Ishikawa (cell line): ENCODE measurements at regions not wholly inside any gene's neighbourhood (a gene's known extent, or its start where the extent isn't known, plus 50 kb on each side); places are given as distances from the start of the nearest gene placed in this dataset.

ENCODE experiments used
- CEBPB ChIP-seq: IDR thresholded peaks from 2 replicates; pipeline ENCODE4 v1.6.1; 2012
- CREB1 ChIP-seq: IDR thresholded peaks from 2 replicates; pipeline ENCODE4 v1.6.1; 2012; ENCODE audit warnings: low read depth
- EGR1 ChIP-seq: IDR thresholded peaks from 2 replicates; pipeline ENCODE4 v1.6.1; 2012
- EP300 ChIP-seq: IDR thresholded peaks from 2 replicates; pipeline ENCODE4 v1.6.1; 2012; ENCODE audit warnings: borderline replicate concordance
- FOXM1 ChIP-seq: IDR thresholded peaks from 2 replicates; pipeline ENCODE4 v1.6.1; 2012; ENCODE audit warnings: low read depth, borderline replicate concordance
- NFIC ChIP-seq: IDR thresholded peaks from 2 replicates; pipeline ENCODE4 v1.6.1; 2012
- RAD21 ChIP-seq: IDR thresholded peaks from 2 replicates; pipeline ENCODE4 v1.6.1; 2012; ENCODE audit warnings: low read depth
- TAF1 ChIP-seq: IDR thresholded peaks from 2 replicates; pipeline ENCODE4 v1.6.1; 2012; ENCODE audit warnings: low read depth, mild to moderate bottlenecking
- TCF12 ChIP-seq: IDR thresholded peaks from 2 replicates; pipeline ENCODE4 v1.6.1; 2012; ENCODE audit warnings: low read depth
- TEAD4 ChIP-seq: IDR thresholded peaks from 2 replicates; pipeline ENCODE4 v1.6.1; 2012
- YY1 ChIP-seq: IDR thresholded peaks from 2 replicates; pipeline ENCODE4 v1.6.1; 2012; ENCODE audit warnings: low read depth
- ZBTB7A ChIP-seq: IDR thresholded peaks from 2 replicates; pipeline ENCODE4 v1.6.1; 2012; ENCODE audit warnings: low read depth
- TF ChIP-seq, protein P1 (sequence below): IDR thresholded peaks from 2 replicates; pipeline ENCODE4 v1.6.1; 2012; ENCODE audit warnings: low read depth, mild to moderate bottlenecking
- TF ChIP-seq, protein P2 (sequence below): IDR thresholded peaks from 2 replicates; pipeline ENCODE4 v1.6.1; 2012
- TF ChIP-seq, protein P3 (sequence below): IDR thresholded peaks from 2 replicates; pipeline ENCODE4 v1.6.1; 2012

DNA sequence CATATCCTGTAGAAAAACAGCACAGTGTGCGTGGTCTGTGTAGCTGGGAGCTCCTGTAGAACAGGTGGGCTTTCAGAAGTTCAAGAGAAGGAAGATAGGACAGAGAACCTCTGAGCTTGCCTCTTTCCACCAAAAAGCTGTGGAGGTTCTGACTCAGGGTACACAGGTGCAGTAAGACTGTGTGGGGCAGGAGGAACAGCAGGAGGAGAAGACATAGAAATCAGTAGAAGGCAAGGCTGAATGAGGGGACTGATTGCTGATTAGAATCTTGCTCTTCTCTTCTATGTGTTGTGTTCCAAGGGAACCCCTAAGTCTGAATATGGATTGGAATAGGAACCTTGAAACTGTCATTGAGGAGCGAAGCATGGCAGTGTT is 122.7 kb downstream of the AKAP11 start:
- TF ChIP-seq ZBTB7A = no peak
- TF ChIP-seq, protein P1, sequence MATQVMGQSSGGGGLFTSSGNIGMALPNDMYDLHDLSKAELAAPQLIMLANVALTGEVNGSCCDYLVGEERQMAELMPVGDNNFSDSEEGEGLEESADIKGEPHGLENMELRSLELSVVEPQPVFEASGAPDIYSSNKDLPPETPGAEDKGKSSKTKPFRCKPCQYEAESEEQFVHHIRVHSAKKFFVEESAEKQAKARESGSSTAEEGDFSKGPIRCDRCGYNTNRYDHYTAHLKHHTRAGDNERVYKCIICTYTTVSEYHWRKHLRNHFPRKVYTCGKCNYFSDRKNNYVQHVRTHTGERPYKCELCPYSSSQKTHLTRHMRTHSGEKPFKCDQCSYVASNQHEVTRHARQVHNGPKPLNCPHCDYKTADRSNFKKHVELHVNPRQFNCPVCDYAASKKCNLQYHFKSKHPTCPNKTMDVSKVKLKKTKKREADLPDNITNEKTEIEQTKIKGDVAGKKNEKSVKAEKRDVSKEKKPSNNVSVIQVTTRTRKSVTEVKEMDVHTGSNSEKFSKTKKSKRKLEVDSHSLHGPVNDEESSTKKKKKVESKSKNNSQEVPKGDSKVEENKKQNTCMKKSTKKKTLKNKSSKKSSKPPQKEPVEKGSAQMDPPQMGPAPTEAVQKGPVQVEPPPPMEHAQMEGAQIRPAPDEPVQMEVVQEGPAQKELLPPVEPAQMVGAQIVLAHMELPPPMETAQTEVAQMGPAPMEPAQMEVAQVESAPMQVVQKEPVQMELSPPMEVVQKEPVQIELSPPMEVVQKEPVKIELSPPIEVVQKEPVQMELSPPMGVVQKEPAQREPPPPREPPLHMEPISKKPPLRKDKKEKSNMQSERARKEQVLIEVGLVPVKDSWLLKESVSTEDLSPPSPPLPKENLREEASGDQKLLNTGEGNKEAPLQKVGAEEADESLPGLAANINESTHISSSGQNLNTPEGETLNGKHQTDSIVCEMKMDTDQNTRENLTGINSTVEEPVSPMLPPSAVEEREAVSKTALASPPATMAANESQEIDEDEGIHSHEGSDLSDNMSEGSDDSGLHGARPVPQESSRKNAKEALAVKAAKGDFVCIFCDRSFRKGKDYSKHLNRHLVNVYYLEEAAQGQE = no peak
- TF ChIP-seq, protein P2, sequence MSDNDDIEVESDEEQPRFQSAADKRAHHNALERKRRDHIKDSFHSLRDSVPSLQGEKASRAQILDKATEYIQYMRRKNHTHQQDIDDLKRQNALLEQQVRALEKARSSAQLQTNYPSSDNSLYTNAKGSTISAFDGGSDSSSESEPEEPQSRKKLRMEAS = no peak
- no peak for TF ChIP-seq TCF12
- TF ChIP-seq NFIC = no peak
- TF ChIP-seq EP300 = no peak
- no peak for TF ChIP-seq CEBPB
- TF ChIP-seq FOXM1 = no peak
- TF ChIP-seq, protein P3, sequence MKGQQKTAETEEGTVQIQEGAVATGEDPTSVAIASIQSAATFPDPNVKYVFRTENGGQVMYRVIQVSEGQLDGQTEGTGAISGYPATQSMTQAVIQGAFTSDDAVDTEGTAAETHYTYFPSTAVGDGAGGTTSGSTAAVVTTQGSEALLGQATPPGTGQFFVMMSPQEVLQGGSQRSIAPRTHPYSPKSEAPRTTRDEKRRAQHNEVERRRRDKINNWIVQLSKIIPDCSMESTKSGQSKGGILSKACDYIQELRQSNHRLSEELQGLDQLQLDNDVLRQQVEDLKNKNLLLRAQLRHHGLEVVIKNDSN = no peak
- no peak for TF ChIP-seq RAD21
- TF ChIP-seq YY1 = no peak

DNA sequence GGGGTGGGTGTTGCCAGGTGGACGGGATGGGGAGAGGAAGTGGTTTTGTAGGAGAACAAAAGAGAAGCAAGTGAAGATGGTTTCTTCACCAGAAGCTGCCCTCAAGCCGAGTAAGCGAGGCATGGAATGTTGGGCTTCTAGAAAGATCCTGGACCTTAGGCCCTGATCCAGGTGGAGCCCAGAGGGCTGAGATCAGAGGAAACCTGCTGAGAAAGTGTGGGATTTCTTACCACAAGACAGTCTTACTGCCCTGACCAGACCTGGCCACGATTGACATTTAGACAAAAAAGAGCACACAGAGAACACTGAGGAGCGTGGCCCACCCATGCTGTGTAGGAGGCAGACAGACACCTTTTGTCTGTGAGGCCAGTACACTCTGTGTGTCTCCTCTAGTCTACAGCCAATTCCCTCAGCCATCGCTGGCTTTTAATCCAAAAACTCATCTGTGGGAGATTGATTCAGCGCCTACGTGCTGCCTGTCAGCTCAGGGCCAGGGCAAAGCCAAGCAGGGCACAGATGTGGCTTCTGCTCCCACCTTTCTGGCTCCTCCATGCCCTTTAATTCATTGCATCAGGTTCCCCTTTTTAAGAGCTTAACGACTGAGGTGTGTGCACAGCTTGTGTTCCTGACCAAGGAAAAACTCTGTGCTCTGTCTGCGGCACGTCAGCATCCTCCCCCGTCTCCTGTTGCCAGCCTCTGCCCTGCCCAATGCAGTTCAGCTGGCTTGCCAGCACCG is 123.3 kb downstream of the AKAP11 start:
- TF ChIP-seq, protein P3 = no peak
- TF ChIP-seq EP300 (no peak), CREB1 (no peak), FOXM1 (no peak), TAF1 (no peak), CEBPB (no peak), ZBTB7A (no peak), TEAD4 (no peak), YY1 (no peak), NFIC (no peak), TCF12 (no peak), EGR1 (no peak), RAD21 (no peak)
- TF ChIP-seq, protein P1 = no peak
- TF ChIP-seq, protein P2 = no peak

DNA sequence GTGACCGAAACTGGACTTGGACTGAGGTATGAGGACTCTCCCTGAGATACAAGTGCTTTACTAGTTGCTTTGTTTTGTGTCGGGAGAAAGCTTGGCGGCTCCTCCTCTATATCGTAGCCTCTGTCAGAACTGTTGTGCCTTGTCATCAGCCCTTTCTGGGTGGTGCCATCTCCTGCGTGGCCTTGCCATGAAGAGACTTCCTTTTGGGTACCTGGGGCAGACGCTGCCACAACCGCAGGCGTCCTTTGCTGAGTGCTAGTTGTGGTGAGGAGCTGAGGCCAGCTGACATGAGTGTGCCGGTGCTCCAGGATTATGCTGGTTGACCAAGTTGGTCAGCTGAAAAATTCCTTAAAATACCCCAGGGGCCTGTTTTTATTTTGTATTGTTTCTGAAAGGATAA is 124.5 kb downstream of the AKAP11 start:
- TF ChIP-seq TCF12 = no peak
- no peak for TF ChIP-seq FOXM1
- TF ChIP-seq, protein P2 = no peak
- TF ChIP-seq EP300 = no peak
- no peak for TF ChIP-seq NFIC
- no peak for TF ChIP-seq YY1
- TF ChIP-seq CEBPB = no peak
- TF ChIP-seq, protein P1 = no peak
- TF ChIP-seq EGR1 = no peak
- TF ChIP-seq RAD21 = no peak
- TF ChIP-seq CREB1 = no peak
- TF ChIP-seq TEAD4 = no peak
- TF ChIP-seq, protein P3 = no peak
- TF ChIP-seq ZBTB7A = no peak
- no peak for TF ChIP-seq TAF1
